ENCODE measurements at regions not wholly inside any gene's neighbourhood (a gene's known extent, or its start where the extent isn't known, plus 50 kb on each side); places are given as distances from the start of the nearest gene placed in this dataset.

- TF ChIP-seq CTCF (IDR thresholded peaks at IDR 0.05) (no peak), EZH2 (IDR thresholded peaks at IDR 0.05; ENCODE audit: borderline replicate concordance, insufficient read depth, low read depth, low read length, poor library complexity, severe bottlenecking) (no peak)
Measured at GRCh38 chr2:123179526-123179925, 845.6 kb upstream of the CNTNAP5 start.
